ENCODE measurements at regions not wholly inside any gene's neighbourhood (a gene's known extent, or its start where the extent isn't known, plus 50 kb on each side); places are given as distances from the start of the nearest gene placed in this dataset.

DNA sequence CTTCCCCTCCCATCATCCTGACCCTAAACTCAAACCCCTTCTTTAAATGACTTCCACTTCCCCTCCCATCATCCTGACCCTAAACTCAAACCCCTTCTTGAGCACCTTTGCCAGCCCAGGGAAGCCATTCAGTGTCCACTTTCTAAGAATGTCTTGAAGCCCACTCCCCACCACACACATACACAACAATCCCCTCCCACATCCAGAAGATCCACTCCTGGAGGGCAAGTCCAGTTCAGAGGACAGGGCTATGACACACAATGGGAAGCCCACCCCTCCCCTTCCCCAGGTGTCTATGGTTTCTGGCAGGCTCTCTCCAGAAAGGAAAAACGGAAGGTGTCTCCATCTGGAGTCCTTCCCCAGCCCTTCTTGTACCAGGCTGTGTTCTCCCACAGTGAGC is 117.1 kb downstream of the KCNA5 start:
- TF ChIP-seq POLR2AphosphoS5 (IDR thresholded peaks at IDR 0.05) (no peak), POLR2A (IDR thresholded peaks at IDR 0.05) (no peak)
